ENCODE measurements at regions not wholly inside any gene's neighbourhood (a gene's known extent, or its start where the extent isn't known, plus 50 kb on each side); places are given as distances from the start of the nearest gene placed in this dataset.
"Not testable (repeated sequence)": the region's sequence is repeated elsewhere in the genome, so short reads cannot be mapped to it uniquely, and the experiment has no call there.

GRCh38 chr7:63066235-63066634, 932.4 kb upstream of the ZNF722 start:
- H3K9me2 ChIP-seq (ENCODE audit: insufficient read depth); H3K27me3 Mint-ChIP-seq (ENCODE audit: insufficient read depth, low read depth, poor library complexity); H3K4me3 ChIP-seq; DNase-seq (ENCODE audit: low spot score); H3K27ac Mint-ChIP-seq; H3K4me1 ChIP-seq (ENCODE audit: insufficient read depth); H3K27ac ChIP-seq (ENCODE audit: low read depth); H3K4me2 ChIP-seq; H4K20me1 ChIP-seq (replicated peaks; ENCODE audit: insufficient read depth); H2AFZ ChIP-seq; ATAC-seq; H3K27me3 ChIP-seq (ENCODE audit: insufficient read depth); H3K36me3 ChIP-seq (ENCODE audit: insufficient read depth); H3F3A ChIP-seq (replicated peaks; ENCODE audit: low read depth); H3K4me1 Mint-ChIP-seq; H3K79me2 ChIP-seq (replicated peaks; ENCODE audit: insufficient read depth); H3K4me3 Mint-ChIP-seq: not testable (repeated sequence)
- Mint-ChIP-seq H3K9me3 (peaks cover 91% of the 10 kb centered on the region), H3K36me3 (ENCODE audit: low read depth) (peaks cover 24% of the 10 kb centered on the region)

GRCh38 chr7:63067897-63068585, 930.6 kb upstream of the ZNF722 start:
- Histone ChIP-seq H2AFZ (no peak overlapping the region), H3K9me2 (ENCODE audit: insufficient read depth) (no peaks in the 10 kb centered on the region), H4K20me1 (replicated peaks; ENCODE audit: insufficient read depth) (no peaks in the 10 kb centered on the region), H3K27ac (ENCODE audit: low read depth) (no peak overlapping the region), H3K4me1 (ENCODE audit: insufficient read depth) (no peaks in the 10 kb centered on the region), H3K27me3 (ENCODE audit: insufficient read depth) (no peaks in the 10 kb centered on the region), H3K36me3 (ENCODE audit: insufficient read depth) (0 out of 2 replicates have a peak, but pooled peaks cover 3% of the 10 kb centered on the region), H3K4me3 (no peak overlapping the region), H3K4me2 (no peak overlapping the region), H3F3A (replicated peaks; ENCODE audit: low read depth) (no peaks in the 10 kb centered on the region), H3K79me2 (replicated peaks; ENCODE audit: insufficient read depth) (no peaks in the 10 kb centered on the region)
- H3K9me3 Mint-ChIP-seq: peaks cover 97% of the 10 kb centered on the region
- DNase-seq (ENCODE audit: low spot score) (no peak), ATAC-seq (no peak)
- no peak overlapping the region for H3K27ac Mint-ChIP-seq
- peaks cover 3% of the 10 kb centered on the region for H3K27me3 Mint-ChIP-seq (ENCODE audit: insufficient read depth, low read depth, poor library complexity)
- TF ChIP-seq EZH2phosphoT487 (IDR thresholded peaks at IDR 0.05; ENCODE audit: unreplicated experiment) (no peak), POLR2AphosphoS5 (IDR thresholded peaks at IDR 0.05; ENCODE audit: low read depth) (no peak), CREB1 (CRISPR knock-in tag; IDR thresholded peaks at IDR 0.05; ENCODE audit: low read depth) (no peak), ZNF114 (CRISPR knock-in tag; IDR thresholded peaks at IDR 0.05) (no peak), JUNB (IDR thresholded peaks at IDR 0.05; ENCODE audit: unreplicated experiment) (no peak), NANOG (IDR thresholded peaks at IDR 0.05; ENCODE audit: borderline replicate concordance) (no peak), STAT1 (IDR thresholded peaks at IDR 0.05; ENCODE audit: unreplicated experiment) (no peak), REST (IDR thresholded peaks at IDR 0.05; ENCODE audit: unreplicated experiment) (no peak), EZH2 (IDR thresholded peaks at IDR 0.05; ENCODE audit: low read depth, unreplicated experiment) (no peak), ZNF331 (CRISPR knock-in tag; IDR thresholded peaks at IDR 0.05; ENCODE audit: low read depth) (no peak)
- TF ChIP-seq, protein P1, sequence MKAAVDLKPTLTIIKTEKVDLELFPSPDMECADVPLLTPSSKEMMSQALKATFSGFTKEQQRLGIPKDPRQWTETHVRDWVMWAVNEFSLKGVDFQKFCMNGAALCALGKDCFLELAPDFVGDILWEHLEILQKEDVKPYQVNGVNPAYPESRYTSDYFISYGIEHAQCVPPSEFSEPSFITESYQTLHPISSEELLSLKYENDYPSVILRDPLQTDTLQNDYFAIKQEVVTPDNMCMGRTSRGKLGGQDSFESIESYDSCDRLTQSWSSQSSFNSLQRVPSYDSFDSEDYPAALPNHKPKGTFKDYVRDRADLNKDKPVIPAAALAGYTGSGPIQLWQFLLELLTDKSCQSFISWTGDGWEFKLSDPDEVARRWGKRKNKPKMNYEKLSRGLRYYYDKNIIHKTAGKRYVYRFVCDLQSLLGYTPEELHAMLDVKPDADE (IDR thresholded peaks at IDR 0.05): no peak
- TF ChIP-seq, protein P2, sequence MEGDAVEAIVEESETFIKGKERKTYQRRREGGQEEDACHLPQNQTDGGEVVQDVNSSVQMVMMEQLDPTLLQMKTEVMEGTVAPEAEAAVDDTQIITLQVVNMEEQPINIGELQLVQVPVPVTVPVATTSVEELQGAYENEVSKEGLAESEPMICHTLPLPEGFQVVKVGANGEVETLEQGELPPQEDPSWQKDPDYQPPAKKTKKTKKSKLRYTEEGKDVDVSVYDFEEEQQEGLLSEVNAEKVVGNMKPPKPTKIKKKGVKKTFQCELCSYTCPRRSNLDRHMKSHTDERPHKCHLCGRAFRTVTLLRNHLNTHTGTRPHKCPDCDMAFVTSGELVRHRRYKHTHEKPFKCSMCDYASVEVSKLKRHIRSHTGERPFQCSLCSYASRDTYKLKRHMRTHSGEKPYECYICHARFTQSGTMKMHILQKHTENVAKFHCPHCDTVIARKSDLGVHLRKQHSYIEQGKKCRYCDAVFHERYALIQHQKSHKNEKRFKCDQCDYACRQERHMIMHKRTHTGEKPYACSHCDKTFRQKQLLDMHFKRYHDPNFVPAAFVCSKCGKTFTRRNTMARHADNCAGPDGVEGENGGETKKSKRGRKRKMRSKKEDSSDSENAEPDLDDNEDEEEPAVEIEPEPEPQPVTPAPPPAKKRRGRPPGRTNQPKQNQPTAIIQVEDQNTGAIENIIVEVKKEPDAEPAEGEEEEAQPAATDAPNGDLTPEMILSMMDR (conservative IDR thresholded peaks at IDR 0.05; ENCODE audit: low read depth in 2 of 2): no peak
- H3K4me3 Mint-ChIP-seq: no peak overlapping the region
- no peaks in the 10 kb centered on the region for H3K4me1 Mint-ChIP-seq
- peaks cover 31% of the 10 kb centered on the region for H3K36me3 Mint-ChIP-seq (ENCODE audit: low read depth)
